GM19463 (cell line): ENCODE measurements at regions not wholly inside any gene's neighbourhood (a gene's known extent, or its start where the extent isn't known, plus 50 kb on each side); places are given as distances from the start of the nearest gene placed in this dataset.

Source experiments
- ATAC-seq: cut with Tn5 transposase; IDR thresholded peaks from one replicate; pipeline ENCODE4 v1.9.1; 2021; ENCODE audit warnings: mild to moderate bottlenecking, moderate library complexity; ENCODE audit not compliant: unreplicated experiment

DNA sequence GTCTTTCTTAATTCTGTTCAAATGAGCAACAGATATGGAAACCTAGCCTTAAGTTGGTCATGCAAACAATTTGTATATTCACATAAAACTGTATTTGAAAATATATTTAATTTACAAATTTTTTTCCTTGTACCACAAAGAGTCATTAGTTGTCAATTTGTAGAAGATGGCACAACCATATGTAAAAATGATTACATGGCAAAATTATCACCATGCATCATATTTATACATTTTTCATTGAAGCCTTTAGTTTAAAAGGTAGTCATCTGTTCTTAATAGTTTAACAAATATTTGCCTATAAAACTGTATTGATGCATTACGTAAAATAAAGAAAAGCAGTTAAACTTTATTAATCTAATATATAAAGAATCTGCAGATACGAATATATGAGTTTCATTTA, 1306.8 kb upstream of the ADGRB3 start:
- no peak for ATAC-seq

DNA sequence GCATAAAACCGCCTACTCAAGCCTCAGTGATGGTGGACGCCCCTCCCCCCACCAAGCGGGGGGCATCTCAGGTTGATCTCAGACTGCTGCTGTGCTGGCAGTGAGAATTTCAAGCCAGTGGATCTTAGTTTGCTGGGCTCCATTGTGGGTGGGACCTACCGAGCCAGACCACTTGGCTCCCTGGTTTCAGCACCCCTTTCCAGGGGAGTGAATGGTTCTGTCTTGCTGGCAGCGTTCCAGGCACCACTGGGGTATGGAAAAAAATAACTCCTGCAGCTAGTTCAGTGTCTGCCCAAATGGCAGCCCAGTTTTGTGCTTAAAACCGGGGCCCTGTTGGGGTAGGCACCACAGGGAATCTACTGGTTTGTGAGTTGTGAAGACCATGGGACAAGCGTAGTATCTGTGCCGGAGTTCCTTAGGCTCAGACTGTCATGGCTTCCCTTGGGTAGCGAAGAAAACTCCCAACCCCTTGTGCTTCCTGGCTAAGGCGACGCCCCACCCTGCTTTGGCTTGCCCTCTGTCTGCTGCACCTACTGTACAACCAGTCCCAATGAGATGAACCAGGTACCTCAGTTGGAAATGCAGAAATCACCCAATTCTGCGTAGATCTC, 1334.5 kb upstream of the ADGRB3 start:
- no peak for ATAC-seq

DNA sequence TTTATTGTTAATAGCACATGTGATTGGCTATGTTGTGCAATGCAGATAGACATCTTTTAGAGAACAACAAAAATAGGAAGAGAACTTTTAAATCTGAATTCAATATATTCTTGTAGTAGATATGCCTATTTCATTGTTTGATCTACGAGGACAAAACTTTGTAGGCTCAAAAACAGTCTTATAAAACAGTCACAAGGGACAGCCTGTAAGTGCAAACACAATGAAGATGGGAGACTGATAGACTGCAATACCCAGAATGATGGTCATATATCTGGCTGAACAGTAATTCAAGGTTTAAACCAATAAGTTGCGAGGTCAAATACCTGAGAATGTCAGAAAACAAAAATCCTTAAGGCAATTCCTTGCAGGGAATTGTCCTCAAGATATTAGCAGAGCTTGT, 1342.9 kb upstream of the ADGRB3 start:
- ATAC-seq = no peak

DNA sequence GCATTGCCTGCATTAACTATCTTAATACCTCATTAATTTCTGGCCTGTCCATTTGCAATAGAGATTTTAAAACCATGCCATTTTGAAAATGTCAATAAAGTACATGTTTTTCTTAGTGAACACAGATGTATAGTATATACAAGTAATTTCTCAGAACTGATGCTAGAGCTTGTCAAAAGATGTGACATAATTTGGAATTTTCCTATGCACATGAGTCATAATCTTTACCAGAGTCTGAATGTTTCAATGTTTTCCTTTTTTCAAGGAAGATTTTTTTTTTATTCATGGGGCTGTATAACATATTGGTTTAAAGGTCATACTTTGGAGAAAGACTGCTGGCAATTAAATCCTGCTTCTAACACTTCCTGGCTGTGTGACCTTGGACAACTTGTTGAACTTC, 1347.5 kb upstream of the ADGRB3 start:
- no peak for ATAC-seq

DNA sequence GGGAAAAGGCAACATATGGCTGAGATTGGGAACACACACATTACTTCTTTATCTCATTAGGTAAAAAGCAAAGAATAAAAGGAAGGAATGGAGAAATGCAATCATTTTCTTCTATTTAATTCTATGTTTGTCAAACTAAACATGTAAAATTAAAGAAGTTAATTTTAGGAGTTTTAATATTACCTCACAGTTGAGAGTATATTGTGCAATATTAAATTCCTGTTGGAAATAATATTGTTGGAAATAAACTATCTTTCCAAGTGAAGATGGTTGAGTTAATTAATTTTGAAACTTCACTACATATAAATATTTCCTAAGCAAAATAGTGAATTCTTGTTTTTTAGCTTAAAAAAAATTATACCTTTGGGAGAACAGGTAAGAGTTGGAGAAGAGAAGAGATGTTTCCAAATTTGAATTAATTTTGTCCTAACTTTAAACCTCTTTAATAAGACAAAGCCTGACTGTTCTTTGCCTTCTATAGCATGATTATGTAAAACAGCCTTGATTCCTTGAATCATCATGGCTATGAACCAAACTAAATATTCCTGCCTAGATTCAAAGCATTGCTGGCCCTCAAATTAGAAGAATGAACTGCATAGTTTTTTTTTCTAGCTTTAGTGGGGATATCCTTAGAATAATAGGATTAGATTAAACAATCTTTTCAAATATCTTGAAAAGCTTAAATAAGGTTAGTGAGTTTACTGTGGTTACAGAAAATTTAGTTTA, 1349.1 kb upstream of the ADGRB3 start:
- no peak for ATAC-seq

DNA sequence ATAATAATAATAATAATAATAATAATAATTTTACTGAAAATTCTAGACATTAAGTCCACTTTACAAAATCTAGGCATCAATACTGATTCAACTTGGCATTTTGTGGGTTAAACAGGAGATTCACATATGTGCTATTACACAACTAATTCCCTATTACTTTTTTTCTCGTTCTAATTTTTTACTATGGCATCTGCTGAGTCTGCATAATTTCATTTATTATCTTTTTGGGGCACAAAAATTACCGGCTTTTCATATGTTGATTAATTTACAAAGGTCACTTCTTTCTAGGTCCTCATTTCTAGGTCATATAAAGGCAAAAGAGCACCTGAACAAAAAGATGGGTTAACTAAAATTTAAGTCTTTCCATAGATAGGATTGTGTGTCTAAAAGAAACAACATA, 1357.8 kb upstream of the ADGRB3 start:
- ATAC-seq = no peak

DNA sequence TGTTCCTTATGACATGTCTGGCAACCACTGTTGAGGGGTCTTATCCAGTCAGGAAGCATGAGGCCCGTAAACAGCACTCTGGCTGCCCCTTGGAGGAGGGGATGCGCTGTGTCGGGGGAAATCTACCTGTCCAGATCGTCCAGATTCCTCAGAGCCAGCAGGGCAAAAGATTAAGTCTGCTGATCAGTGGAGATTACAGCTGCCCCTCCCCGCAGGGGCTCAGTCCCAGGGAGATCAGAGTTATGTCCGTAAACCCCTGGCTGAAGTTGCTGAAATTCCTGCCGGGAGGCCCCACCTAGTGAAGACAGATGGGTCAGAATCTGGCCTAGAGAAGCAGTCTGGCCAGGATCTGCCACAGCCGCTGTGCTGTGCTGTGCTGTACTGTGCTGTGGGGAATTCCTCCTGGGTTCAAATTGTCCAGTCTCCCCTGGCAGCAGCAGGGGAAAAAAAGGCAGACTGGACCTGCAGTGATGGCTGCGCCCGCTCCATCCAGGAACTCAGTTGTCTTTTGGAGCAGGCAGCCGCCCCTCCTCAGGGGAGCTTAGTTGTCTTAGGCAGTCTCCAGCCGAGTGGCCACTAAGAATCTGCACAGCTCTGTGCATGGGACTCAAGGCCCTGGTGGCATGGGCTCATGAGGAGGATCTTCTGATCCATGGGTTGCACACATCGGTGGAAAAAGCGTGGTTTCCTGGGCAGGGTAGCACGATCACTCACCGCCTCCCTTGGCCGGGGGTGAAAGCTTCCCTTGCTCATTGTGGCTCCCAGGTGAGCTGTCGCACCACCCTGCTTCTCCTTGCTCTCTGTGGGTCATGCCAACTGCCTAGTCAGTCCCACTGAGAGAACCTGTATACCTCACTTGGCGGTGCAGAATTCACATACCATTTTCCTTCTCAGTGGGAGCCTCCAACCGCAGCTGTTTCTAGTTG, 1368.8 kb upstream of the ADGRB3 start:
- ATAC-seq = no peak

DNA sequence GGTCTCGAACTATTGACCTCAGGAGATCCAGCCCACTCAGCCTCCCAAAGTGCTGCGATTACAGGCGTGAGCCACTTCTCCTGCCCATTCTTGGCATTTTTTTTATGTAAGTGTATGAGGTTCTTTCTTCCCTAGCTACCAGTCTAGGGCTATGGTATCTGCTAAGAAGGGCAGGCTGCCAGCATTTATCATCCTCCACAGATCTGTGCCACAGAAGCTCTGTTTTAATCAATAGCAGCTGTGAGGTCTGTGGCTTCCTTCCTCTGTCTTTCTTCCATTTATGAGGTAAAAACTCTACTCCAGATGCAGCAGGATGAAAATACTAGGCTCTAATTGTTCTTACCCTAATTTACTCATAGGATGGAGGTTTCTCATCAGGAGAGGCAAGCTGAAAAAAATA, 1382.4 kb upstream of the ADGRB3 start:
- ATAC-seq = no peak

DNA sequence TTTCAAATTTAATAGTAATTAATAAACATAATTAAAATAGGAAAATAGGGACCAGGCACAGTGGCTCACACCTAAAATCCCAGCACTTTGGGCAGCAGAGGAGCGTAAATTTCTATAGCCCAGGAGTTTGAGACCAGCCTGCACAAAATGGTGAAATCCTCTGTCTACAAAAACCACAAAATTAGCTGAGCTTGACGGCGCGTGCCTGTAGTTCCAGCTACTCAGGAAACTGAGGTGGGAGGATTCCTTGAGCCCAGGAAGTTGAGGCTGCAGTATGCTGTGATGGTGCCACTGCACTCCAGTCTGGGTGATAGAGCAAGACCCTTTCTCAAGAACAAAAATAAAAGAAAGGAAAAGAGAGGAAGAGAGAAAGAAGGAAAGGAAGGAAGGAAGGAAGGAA, 1387.0 kb upstream of the ADGRB3 start:
- no peak for ATAC-seq

DNA sequence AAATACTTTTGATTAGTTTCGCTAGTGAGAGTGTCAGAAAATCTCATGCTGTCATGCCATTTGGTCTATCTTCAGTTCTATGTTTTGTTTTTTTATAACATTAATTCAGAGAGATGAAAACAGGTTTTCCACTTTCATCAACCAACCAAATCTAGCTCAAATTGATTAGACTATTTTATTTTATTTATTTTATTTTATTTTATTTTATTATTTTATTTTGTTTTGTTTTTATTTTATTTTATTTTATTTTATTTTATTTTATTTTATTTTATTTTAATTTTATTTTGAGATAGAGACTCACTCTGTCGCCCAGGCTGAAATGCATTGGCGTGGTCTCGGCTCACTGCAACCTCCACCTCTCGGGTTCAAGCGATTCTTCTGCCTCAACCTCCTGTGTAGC, 1391.0 kb upstream of the ADGRB3 start:
- ATAC-seq = no peak

DNA sequence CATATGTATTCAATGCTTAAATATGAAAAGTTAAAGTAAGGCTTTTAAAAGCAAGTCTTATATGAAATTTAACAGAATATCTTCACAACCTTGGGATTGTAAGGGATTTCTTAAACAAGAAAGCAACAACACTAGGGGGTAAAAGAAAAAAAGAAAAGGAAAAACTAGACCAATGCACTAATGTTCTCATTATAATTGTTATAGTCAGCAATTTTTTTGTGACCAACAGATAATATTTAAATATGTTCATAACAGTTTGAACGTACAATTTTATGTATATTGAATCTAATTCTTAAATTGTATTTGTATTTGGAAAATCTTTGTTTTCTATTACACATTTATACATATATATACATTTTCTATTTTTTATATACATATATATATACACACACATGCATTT, 1397.8 kb upstream of the ADGRB3 start:
- ATAC-seq = no peak

DNA sequence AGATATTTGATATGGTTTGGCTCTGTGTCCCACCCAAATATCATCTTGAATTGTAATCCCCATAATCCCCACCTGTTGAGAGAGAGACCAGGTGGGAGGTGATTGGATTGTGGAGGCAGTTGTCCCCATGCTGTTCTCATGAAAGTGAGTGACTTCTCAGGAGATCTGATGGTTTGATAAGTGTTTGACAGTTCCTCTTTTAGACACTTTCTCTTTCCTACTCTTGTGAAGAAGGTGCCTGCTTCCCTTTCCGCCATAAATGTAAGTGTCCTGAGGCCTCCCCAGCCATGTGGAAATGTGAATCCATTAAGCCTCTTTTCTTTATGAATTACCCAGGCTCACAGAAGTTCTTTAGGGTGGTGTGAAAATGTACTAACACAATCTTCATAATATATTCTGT, 1404.0 kb upstream of the ADGRB3 start:
- ATAC-seq = no peak

DNA sequence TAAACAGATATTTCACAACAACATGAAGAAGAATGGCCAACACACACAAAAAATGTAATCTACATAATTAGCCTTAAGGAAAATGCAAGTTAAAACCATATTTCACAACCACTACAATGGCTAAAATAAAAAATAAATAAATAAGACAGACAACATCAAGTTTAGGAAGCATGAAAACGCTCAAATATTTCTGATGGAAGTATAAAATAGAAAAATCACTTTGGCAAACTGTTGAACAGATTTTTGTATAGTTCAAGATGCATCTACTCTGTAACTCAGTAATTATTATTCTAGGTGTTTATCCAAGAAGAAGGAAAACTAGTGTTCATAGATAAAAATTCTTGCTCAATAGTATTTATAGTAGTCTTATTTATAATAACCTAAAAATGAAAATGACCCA, 1410.1 kb upstream of the ADGRB3 start:
- ATAC-seq = no peak

DNA sequence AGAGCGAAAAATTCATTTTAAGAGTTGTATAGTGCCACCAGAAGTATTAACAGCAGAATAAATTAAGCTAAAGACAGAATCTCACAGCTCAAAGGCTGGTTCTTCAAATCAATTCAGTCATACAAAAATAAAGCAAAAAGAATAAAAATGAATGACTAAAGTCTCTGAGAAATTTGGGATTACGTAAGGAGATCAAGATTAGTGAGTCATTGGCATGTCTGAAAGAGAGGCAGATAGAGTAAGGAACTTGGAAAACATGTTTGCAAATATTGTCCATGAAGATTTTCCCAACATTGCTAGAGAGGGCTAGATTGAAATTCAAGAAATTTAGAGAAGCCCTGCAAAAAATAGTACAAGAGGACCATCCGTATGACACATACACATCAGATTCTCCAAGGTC, 1413.9 kb upstream of the ADGRB3 start:
- no peak for ATAC-seq

DNA sequence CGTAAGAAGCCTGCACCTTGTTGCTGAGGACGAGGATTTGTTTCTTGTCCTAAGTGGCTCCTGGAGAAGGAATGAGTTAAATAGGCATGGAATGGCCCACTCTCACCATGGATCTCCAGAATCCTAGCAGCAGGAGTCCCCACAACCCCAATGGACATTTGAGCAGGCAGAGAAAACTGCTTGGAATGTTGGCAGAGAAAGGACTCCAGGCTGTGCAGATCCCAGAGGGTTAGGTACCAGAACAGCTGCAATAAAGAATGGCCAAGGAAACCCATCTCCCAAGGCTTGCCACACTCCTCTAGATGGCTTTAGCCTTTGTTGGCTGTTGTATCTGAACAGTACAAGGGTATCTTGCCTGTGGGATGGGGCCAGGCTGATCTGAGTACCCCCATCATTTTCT, 1415.7 kb upstream of the ADGRB3 start:
- no peak for ATAC-seq

DNA sequence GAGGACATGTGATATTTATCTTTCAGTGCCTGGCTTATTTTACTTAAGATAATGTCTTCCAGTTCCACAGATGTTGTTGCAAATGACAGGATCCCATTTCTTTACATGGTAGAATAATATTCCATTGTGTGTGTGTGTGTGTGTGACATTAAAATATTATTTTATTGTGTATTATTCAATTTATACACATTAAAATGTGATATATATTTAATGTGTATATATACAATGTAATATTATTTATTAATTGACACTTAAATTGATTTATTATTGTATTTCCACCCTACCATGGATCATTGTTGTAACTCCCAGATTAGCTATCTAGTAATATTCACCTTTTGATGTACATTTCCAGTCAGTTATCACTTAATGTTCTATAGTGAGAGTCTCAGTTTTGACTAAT, 1422.5 kb upstream of the ADGRB3 start:
- ATAC-seq = no peak

DNA sequence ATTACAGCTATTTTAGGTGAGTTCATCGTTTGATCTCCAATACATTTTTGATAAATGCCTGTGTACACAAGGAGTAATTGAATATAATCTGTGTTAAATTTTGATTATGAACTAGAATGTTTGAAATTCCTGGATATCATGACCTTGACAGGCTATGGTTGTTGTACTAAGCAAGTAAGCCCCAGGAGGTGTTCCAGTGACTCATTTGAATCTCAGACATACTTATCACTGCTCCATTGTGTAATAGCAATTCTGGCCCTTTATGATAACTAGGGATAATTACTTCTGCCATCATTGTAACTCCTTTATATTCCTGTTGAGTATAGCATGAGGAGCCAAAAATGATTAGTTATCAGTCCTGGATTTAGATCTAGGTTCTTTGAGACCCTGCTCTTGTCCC, 1424.6 kb upstream of the ADGRB3 start:
- ATAC-seq = no peak

DNA sequence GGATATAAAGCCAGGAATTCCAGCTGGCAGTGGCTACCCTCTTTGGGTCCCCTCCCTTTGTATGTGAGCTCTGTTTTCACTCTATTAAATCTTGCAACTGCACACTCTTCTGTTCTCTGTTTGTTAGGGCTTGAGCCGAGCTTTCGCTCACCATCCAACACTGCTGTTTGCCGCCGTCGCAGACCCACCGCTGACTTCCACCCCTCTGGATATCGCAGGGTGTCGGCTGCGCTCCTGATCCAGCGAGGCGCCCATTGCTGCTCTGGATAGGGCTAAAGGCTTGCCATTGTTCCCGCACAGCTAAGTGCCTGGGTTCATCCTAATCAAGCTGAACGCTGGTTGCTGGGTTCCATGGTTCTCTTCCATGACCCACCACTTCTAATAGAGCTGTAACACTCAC, 1433.5 kb upstream of the ADGRB3 start:
- no peak for ATAC-seq

DNA sequence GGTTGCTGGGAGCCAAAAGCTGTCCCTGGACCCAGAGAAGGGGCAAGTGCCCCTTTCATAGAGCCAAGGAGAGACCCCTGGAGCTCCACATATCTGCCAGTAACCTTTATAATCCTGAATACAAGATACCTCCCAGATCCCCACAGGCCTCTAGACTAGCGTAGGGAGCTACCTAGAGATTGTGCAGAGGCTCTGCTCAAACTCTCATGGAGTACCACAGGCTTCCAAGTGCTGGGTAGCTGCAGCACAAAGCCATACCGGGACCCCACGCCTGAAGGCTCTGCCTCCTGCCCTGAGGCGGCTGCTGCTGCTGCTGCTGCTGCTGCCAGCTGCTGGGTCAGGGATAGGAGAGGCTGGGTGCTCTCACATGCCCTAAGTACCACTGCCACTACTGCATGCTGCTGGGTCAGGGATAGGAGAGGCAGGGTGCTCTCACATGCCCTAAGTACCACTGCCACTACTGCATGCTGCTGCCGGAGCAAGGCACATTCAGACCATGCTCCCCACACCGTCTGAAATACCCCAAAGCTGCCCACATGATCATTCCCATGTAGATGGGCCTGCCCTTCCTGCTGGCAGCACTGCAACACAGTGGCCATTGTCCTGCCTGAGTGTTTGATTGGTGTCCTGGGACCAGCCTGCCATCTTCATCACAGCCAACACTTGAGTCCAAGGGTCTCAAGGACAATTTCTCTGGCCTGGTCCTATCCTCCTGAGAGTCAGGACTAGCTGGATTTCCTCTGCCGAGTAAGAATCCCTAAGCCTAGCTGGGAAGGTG, 1434.3 kb upstream of the ADGRB3 start:
- ATAC-seq = no peak

DNA sequence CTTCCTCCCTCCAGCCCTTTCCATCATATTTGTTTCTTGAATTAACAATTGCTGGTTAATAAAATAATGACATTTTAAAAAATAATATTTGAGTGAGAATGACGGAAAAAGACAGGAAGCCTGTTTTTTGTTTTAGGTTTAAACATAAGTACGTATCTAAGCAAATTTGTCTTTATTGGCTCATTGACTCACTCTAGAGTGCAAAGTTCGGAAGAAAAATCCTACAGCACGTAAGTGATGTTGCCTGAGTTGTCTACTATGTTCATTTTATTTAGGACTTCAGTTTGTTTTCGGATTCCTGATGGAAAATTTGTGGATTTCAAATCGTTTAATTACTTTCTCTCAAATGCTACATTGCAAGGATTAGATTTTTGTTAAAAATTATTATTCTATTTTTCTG, 1435.7 kb upstream of the ADGRB3 start:
- ATAC-seq = no peak

DNA sequence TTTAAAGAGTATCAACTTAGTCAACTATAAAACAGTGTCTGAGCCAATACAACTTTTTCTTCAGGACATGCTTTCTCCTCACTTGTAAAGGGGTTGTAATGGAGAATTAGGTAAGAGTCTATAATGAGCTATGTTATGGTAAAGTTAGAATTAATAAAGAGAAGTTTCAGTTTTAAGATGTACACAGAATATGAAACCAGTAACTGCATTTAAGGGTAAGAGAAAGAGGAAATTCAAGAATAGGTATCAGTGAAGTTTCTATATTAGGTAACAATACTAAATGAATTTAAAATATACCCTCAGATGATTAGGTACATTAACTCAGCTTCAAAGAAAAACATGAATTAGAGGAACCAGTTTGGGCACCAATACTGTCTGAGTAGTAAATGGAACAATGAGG, 1444.3 kb upstream of the ADGRB3 start:
- ATAC-seq = no peak
